GM23248 (cell line): ENCODE measurements at regions not wholly inside any gene's neighbourhood (a gene's known extent, or its start where the extent isn't known, plus 50 kb on each side); places are given as distances from the start of the nearest gene placed in this dataset.
A peak's percentile ranks its signal among the peaks of the same experiment; 100 is the strongest.
"Not testable (repeated sequence)": the region's sequence is repeated elsewhere in the genome, so short reads cannot be mapped to it uniquely, and the experiment has no call there.

ENCODE experiments used
- DNase-seq: peaks from one replicate; pipeline ENCODE4 v3.0.0-alpha.2; 2015
- H2AFZ ChIP-seq: fragments of 200-600 bp; sonication (generic); 2 replicates; pipeline ENCODE4 v1.6.1; 2016; ENCODE audit warnings: antibody characterized with exemption
- H3F3A ChIP-seq: fragments of 200-600 bp; sonication (generic); 2 replicates; pipeline ENCODE4 v1.6.1; 2016; ENCODE audit warnings: mild to moderate bottlenecking, antibody characterized with exemption, mixed run types; ENCODE audit not compliant: insufficient read depth
- H3K27ac ChIP-seq: fragments of 200-600 bp; sonication (generic); 2 replicates; pipeline ENCODE4 v1.5.1; 2016; ENCODE audit warnings: mild to moderate bottlenecking
- H3K27me3 ChIP-seq: fragments of 200-600 bp; sonication (generic); replicated peaks from 2 replicates; pipeline ENCODE4 v1.6.1; 2016; ENCODE audit warnings: mild to moderate bottlenecking; ENCODE audit not compliant: insufficient read depth
- H3K36me3 ChIP-seq: fragments of 200-600 bp; sonication (generic); 2 replicates; pipeline ENCODE4 v1.6.1; 2016; ENCODE audit warnings: low read depth, mild to moderate bottlenecking
- H3K4me1 ChIP-seq: fragments of 200-600 bp; sonication (generic); 2 replicates; pipeline ENCODE4 v1.6.1; 2016; ENCODE audit warnings: mild to moderate bottlenecking; ENCODE audit not compliant: insufficient read depth
- H3K4me2 ChIP-seq: fragments of 200-600 bp; sonication (generic); one replicate; pipeline ENCODE4 v1.6.1; 2016; ENCODE audit warnings: mild to moderate bottlenecking; ENCODE audit not compliant: unreplicated experiment
- H3K4me3 ChIP-seq: fragments of 200-600 bp; sonication (generic); 2 replicates; pipeline ENCODE4 v1.5.1; 2016; ENCODE audit warnings: mild to moderate bottlenecking
- H3K79me2 ChIP-seq: fragments of 200-600 bp; sonication (generic); 2 replicates; pipeline ENCODE4 v1.6.1; 2016; ENCODE audit warnings: mild to moderate bottlenecking; ENCODE audit not compliant: insufficient read depth
- H3K9ac ChIP-seq: fragments of 200-600 bp; sonication (generic); 2 replicates; pipeline ENCODE4 v1.6.1; 2016; ENCODE audit warnings: mild to moderate bottlenecking
- H3K9me2 ChIP-seq: fragments of 200-600 bp; sonication (generic); 2 replicates; pipeline ENCODE4 v1.6.1; 2016; ENCODE audit warnings: mixed run types, mild to moderate bottlenecking, moderate library complexity; ENCODE audit not compliant: insufficient read depth
- H3K9me3 ChIP-seq: fragments of 200-600 bp; sonication (generic); one replicate; pipeline ENCODE4 v1.6.1; 2017; ENCODE audit warnings: low read depth
- H4K20me1 ChIP-seq: fragments of 200-600 bp; sonication (generic); 2 replicates; pipeline ENCODE4 v1.6.0; 2016; ENCODE audit not compliant: insufficient read depth
- EZH2 ChIP-seq: fragments of 200-600 bp; sonication (generic); IDR thresholded peaks from 2 replicates; pipeline ENCODE4 v1.6.1; 2018; ENCODE audit warnings: antibody characterized with exemption, mild to moderate bottlenecking; ENCODE audit not compliant: insufficient read depth, poor library complexity, severe bottlenecking
- EZH2phosphoT487 ChIP-seq: fragments of 200-600 bp; sonication (generic); IDR thresholded peaks from 2 replicates; pipeline ENCODE4 v1.6.1; 2018; ENCODE audit warnings: antibody characterized with exemption, moderate library complexity, mild to moderate bottlenecking, low read depth; ENCODE audit not compliant: insufficient read depth
- WGBS, 2 experiments: methylation state at CpG; one replicate each; pipeline ENCODE4 v1.1.6; 2015 to 2017; ENCODE audit warnings: low lambda C conversion rate in 2 of 2, low coverage in 1 of 2; ENCODE audit errors: missing lambda C conversion rate in 2 of 2; 5-methylcytosine and 5-hydroxymethylcytosine counted together
- in situ Hi-C: fragments of 300-500 bp; cut with MboI; formaldehyde crosslinking; loops from 2 replicates; pipeline ENCODE4 v1.15.0; 2020

GRCh38 chr2:231644426-231644825 lies 51.8 kb downstream of the TEX44 start:
- Histone ChIP-seq H3K4me2 (no peak overlapping the region), H3K9ac (no peak overlapping the region), H3K9me2 (no peaks in the 10 kb centered on the region), H3K79me2 (no peaks in the 10 kb centered on the region), H3K27me3 (no peaks in the 10 kb centered on the region), H3K27ac (no peak overlapping the region), H3K4me3 (no peak overlapping the region), H3K9me3 (no peaks in the 10 kb centered on the region), H3K36me3 (no peaks in the 10 kb centered on the region), H4K20me1 (no peaks in the 10 kb centered on the region), H3K4me1 (peaks cover 27% of the 10 kb centered on the region), H3F3A (peaks cover 16% of the 10 kb centered on the region), H2AFZ (no peak overlapping the region)
- 85 to 87% methylated on average over 6 of the region's 6 CpGs for WGBS, 2 experiments
- TF ChIP-seq EZH2 = no peak
- in situ Hi-C loops = no loop called here
- DNase-seq = no peak

DNA sequence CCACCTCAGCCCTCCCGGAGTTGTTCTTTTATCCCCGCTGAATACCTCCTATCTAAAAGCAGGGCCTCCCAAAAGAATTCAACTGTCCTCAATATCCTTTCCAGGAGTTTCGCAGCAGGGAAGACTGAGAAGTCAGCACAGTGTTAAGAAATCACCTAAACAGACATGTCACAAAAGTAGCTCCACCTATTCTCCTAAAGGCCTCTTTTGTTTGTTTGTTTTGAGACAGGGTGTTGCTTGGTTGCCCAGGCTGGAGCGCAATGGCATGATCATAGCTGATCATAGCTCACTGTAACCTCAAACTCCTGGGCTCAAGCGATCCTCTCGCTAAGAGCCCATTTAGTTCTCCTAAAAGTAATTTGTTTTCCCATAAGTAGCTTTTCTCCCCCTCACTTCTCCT lies 53.8 kb downstream of the TEX44 start:
- H3K9ac ChIP-seq = no peak overlapping the region
- H3K79me2 ChIP-seq = no peaks in the 10 kb centered on the region
- H3K4me2 ChIP-seq = no peak overlapping the region
- no peaks in the 10 kb centered on the region for H4K20me1 ChIP-seq
- WGBS, 2 experiments = 70% methylated on average over 6 of the region's 6 CpGs
- no peaks in the 10 kb centered on the region for H3K36me3 ChIP-seq
- no peak for TF ChIP-seq EZH2phosphoT487
- TF ChIP-seq EZH2 = no peak
- no peak overlapping the region for H3K4me3 ChIP-seq
- H3K4me1 ChIP-seq = peaks cover 14% of the 10 kb centered on the region
- H3K9me3 ChIP-seq = no peaks in the 10 kb centered on the region
- peak; percentile 54 for DNase-seq
- peaks cover 16% of the 10 kb centered on the region for H3F3A ChIP-seq
- H3K27ac ChIP-seq = no peak overlapping the region
- in situ Hi-C loops = no loop called here
- no peak overlapping the region; the same call in 1 of the 2 replicates for H2AFZ ChIP-seq
- no peaks in the 10 kb centered on the region for H3K27me3 ChIP-seq
- no peaks in the 10 kb centered on the region for H3K9me2 ChIP-seq

- H3K79me2 ChIP-seq = no peaks in the 10 kb centered on the region
- H4K20me1 ChIP-seq = no peaks in the 10 kb centered on the region
- peak; percentile 76 for DNase-seq
- TF ChIP-seq EZH2 = no peak
- TF ChIP-seq EZH2phosphoT487 = no peak
- no peaks in the 10 kb centered on the region for H3K36me3 ChIP-seq
- H3K4me3 ChIP-seq = no peak overlapping the region
- H3K9me2 ChIP-seq = no peaks in the 10 kb centered on the region
- no peak overlapping the region for H3K9ac ChIP-seq
- no peak overlapping the region for H3K4me2 ChIP-seq
- H3K9me3 ChIP-seq = no peaks in the 10 kb centered on the region
- no peak overlapping the region for H3K27ac ChIP-seq
- no peak overlapping the region for H2AFZ ChIP-seq
- H3K4me1 ChIP-seq = no peaks in the 10 kb centered on the region
- in situ Hi-C loops = no loop called here
- no peaks in the 10 kb centered on the region for H3K27me3 ChIP-seq
- WGBS, 2 experiments = 65 to 67% methylated on average over 9 of the region's 9 CpGs
- peaks cover 1% of the 10 kb centered on the region; the same call in 1 of the 2 replicates for H3F3A ChIP-seq
Measured at GRCh38 chr2:231648579-231649174, 56.0 kb downstream of the TEX44 start.

DNA sequence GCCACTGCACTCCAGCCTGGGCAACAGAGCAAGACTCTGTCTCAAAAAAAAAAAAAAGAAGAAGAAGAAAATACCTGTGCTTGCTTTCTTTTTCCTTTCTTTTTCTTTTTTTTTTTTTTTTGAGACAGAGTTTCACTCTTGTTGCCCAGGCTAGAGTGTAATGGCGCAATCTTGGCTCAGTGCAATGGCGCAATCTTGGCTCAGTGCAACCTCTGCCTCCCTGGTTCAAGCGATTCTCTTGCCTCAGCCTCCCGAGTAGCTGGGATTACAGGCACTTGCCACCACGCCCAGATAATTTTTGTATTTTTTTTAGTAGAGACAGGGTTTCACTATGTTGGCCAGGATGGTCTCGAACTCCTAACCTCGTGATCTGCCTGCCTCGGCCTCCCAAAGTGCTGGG lies 56.8 kb upstream of the PTMA start:
- in situ Hi-C loops, H3K9ac ChIP-seq, H3K27ac ChIP-seq, H3K27me3 ChIP-seq, DNase-seq, H3K4me3 ChIP-seq, H3K4me1 ChIP-seq, H3F3A ChIP-seq, H3K36me3 ChIP-seq, H4K20me1 ChIP-seq, H2AFZ ChIP-seq, H3K9me2 ChIP-seq, H3K79me2 ChIP-seq, H3K4me2 ChIP-seq, H3K9me3 ChIP-seq: not testable (repeated sequence)
- WGBS, 2 experiments = 85% methylated on average over 8 of the region's 8 CpGs

DNA sequence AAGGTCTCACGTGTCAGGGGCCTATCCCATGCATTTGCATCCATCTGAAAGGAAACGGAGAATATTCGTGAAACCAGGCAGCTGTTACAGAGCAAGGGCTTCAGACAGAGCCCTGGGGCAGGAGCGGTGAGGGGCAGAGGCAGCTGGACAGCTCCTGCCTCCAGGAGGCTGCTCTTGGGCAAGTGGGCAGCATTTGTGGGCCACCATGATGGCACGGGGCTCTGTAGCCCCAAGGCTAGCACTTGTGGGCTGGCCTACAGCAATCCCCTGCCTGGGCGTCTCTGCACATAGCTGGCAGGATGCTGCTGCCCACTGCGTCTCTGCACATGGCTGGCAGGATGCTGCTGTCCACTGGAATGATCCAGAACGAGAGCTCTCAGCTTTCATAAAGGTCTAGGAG lies 52.8 kb upstream of the PTMA start:
- H2AFZ ChIP-seq = no peak overlapping the region
- H3K27me3 ChIP-seq = no peaks in the 10 kb centered on the region
- H3K36me3 ChIP-seq = no peaks in the 10 kb centered on the region
- in situ Hi-C loops = no loop called here
- 52 to 60% methylated on average over 8 of the region's 8 CpGs for WGBS, 2 experiments
- H3K9ac ChIP-seq = no peak overlapping the region
- H3K4me2 ChIP-seq = no peak overlapping the region
- H3K9me2 ChIP-seq = no peaks in the 10 kb centered on the region
- H3K4me3 ChIP-seq = no peak overlapping the region
- H4K20me1 ChIP-seq = no peaks in the 10 kb centered on the region
- no peaks in the 10 kb centered on the region for H3K4me1 ChIP-seq
- no peak for DNase-seq
- H3K79me2 ChIP-seq = no peaks in the 10 kb centered on the region
- TF ChIP-seq EZH2phosphoT487 = no peak
- no peak for TF ChIP-seq EZH2
- H3F3A ChIP-seq = no peaks in the 10 kb centered on the region
- H3K27ac ChIP-seq = no peak overlapping the region
- H3K9me3 ChIP-seq = no peaks in the 10 kb centered on the region
